SJSA1 (cell line): ENCODE measurements at regions not wholly inside any gene's neighbourhood (a gene's known extent, or its start where the extent isn't known, plus 50 kb on each side); places are given as distances from the start of the nearest gene placed in this dataset.
A peak's percentile ranks its signal among the peaks of the same experiment; 100 is the strongest.

Source experiments
- DNase-seq, 2 experiments: peaks; one replicate each; pipeline ENCODE4 v3.0.0-alpha.2; 2015 to 2020; ENCODE audit warnings: low spot score in 2 of 2, low read depth in 1 of 2
- H3K27ac ChIP-seq: fragments of 250-450 bp; sonication (Bioruptor Pico); 2 replicates; pipeline ENCODE4 v1.5.1; 2020; ENCODE audit warnings: mild to moderate bottlenecking, moderate library complexity
- H3K27me3 ChIP-seq: fragments of 250-450 bp; sonication (Bioruptor Pico); replicated peaks from 2 replicates; pipeline ENCODE4 v1.5.1; 2020; ENCODE audit warnings: mild to moderate bottlenecking, moderate library complexity
- H3K36me3 ChIP-seq: fragments of 250-450 bp; sonication (Bioruptor Pico); 2 replicates; pipeline ENCODE4 v1.5.1; 2020; ENCODE audit warnings: mild to moderate bottlenecking
- H3K4me1 ChIP-seq: fragments of 250-450 bp; sonication (Bioruptor Pico); replicated peaks from 2 replicates; pipeline ENCODE4 v1.6.1; 2021; ENCODE audit warnings: mild to moderate bottlenecking
- H3K4me3 ChIP-seq: fragments of 250-450 bp; sonication (Bioruptor Pico); 2 replicates; pipeline ENCODE4 v1.5.1; 2020; ENCODE audit warnings: mild to moderate bottlenecking
- H3K9me3 ChIP-seq: fragments of 250-450 bp; sonication (Bioruptor Pico); replicated peaks from 2 replicates; pipeline ENCODE4 v1.5.1; 2020; ENCODE audit warnings: mild to moderate bottlenecking

DNA sequence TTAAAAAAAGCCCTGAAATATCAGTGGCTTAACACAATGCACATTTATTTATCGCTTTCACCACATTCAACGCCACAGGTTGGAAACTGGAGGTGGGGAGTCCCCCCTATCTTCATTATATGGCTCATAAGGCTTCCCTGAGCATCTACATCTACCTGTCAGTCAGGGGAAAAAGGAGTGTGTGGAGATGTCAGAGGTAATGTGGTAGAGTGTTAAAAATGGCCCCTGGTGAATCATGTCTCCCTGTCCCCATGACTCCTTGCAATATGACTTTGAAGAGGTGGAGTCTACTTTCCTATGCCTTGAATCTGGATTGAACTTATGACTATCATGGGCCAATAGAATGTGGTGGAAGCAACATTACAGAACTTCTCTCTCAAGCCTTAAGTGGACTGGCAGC is 65.5 kb upstream of the BTBD3 start:
- Histone ChIP-seq H3K27me3 (no peaks in the 10 kb centered on the region), H3K36me3 (no peaks in the 10 kb centered on the region), H3K9me3 (no peaks in the 10 kb centered on the region), H3K4me3 (no peak overlapping the region), H3K27ac (no peak overlapping the region; the same call in 1 of the 2 replicates), H3K4me1 (peaks cover 34% of the 10 kb centered on the region)
- no peak for DNase-seq

GRCh38 chr20:11852811-11853210 is 64.9 kb upstream of the BTBD3 start:
- no peak overlapping the region for H3K4me3 ChIP-seq
- no peaks in the 10 kb centered on the region for H3K36me3 ChIP-seq
- H3K27ac ChIP-seq: no peak overlapping the region; the same call in 1 of the 2 replicates
- DNase-seq: peak in 1 of 2 experiments; percentile 36
- H3K27me3 ChIP-seq: no peaks in the 10 kb centered on the region
- H3K4me1 ChIP-seq: peaks cover 31% of the 10 kb centered on the region
- no peaks in the 10 kb centered on the region for H3K9me3 ChIP-seq

GRCh38 chr20:11853359-11853758 is 64.3 kb upstream of the BTBD3 start:
- Histone ChIP-seq H3K4me3 (no peak overlapping the region), H3K27ac (no peak overlapping the region), H3K4me1 (peaks cover 26% of the 10 kb centered on the region), H3K36me3 (no peaks in the 10 kb centered on the region), H3K27me3 (no peaks in the 10 kb centered on the region), H3K9me3 (no peaks in the 10 kb centered on the region)
- DNase-seq: no peak

GRCh38 chr20:11861479-11861878 is 56.2 kb upstream of the BTBD3 start:
- H3K4me1 ChIP-seq: no peaks in the 10 kb centered on the region
- H3K27me3 ChIP-seq: no peaks in the 10 kb centered on the region
- H3K9me3 ChIP-seq: no peaks in the 10 kb centered on the region
- no peaks in the 10 kb centered on the region for H3K36me3 ChIP-seq
- no peak overlapping the region for H3K27ac ChIP-seq
- no peak overlapping the region for H3K4me3 ChIP-seq
- no peak for DNase-seq

DNA sequence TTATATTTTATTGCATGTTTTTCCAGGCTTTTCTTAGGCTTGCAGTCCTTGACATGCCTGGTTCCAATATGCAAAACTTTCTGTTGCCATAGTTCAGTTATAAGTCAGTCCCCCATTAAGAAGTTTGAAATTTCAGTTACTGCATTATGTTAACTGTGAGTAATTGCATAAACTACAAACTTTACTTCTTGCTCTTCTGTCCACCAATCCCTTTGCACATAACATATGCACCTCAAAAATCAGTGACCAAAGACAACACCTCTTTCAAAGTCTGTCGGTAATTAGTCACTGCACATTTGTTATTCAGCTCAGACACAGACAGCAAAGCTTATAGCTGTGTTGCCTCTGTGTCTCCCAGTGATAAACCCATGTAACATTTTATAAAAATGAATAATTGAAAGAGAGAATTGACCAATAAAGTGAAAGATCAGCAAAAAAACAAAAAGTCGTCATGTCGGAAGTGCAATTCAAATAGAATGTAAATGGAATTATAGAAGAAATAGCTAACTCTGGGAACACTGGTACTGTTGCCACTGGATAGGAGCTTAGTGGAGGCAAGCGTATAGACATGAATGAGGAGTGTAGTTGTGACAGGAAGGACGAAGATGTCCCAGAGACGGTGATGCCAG is 50.3 kb upstream of the BTBD3 start:
- H3K4me3 ChIP-seq: no peak overlapping the region
- H3K9me3 ChIP-seq: no peaks in the 10 kb centered on the region
- H3K27me3 ChIP-seq: no peaks in the 10 kb centered on the region
- H3K36me3 ChIP-seq: no peaks in the 10 kb centered on the region
- no peaks in the 10 kb centered on the region for H3K4me1 ChIP-seq
- H3K27ac ChIP-seq: no peak overlapping the region
- no peak for DNase-seq
